MM.1S (cell line): ENCODE measurements at regions not wholly inside any gene's neighbourhood (a gene's known extent, or its start where the extent isn't known, plus 50 kb on each side); places are given as distances from the start of the nearest gene placed in this dataset.

ENCODE experiments used
- DNase-seq: peaks from one replicate; pipeline ENCODE4 v3.0.0-alpha.2; 2015
- H2AFZ ChIP-seq: fragments of 300-600 bp; sonication (generic); 2 replicates; pipeline ENCODE4 v1.6.0; 2016; ENCODE audit warnings: antibody characterized with exemption, low read length
- H3F3A ChIP-seq: fragments of 300-600 bp; sonication (generic); 2 replicates; pipeline ENCODE4 v1.6.1; 2016; ENCODE audit warnings: mild to moderate bottlenecking, antibody characterized with exemption, low read length, moderate library complexity, mixed read lengths; ENCODE audit not compliant: insufficient read depth
- H3K27ac ChIP-seq: fragments of 300-600 bp; sonication (generic); 2 replicates; pipeline ENCODE4 v1.5.1; 2016; ENCODE audit warnings: mild to moderate bottlenecking, low read length
- H3K27me3 ChIP-seq: fragments of 300-600 bp; sonication (generic); replicated peaks from 2 replicates; pipeline ENCODE4 v1.6.0; 2016; ENCODE audit warnings: low read length; ENCODE audit not compliant: insufficient read depth
- H3K36me3 ChIP-seq: fragments of 300-600 bp; sonication (generic); replicated peaks from 2 replicates; pipeline ENCODE4 v1.6.1; 2016; ENCODE audit warnings: mild to moderate bottlenecking, low read length, mixed read lengths; ENCODE audit not compliant: insufficient read depth
- H3K4me1 ChIP-seq: fragments of 300-600 bp; sonication (generic); 2 replicates; pipeline ENCODE4 v1.6.1; 2016; ENCODE audit warnings: low read length, mixed read lengths
- H3K4me2 ChIP-seq: fragments of 300-600 bp; sonication (generic); 2 replicates; pipeline ENCODE4 v1.6.0; 2016; ENCODE audit warnings: low read depth, low read length
- H3K4me3 ChIP-seq: fragments of 300-600 bp; sonication (generic); 2 replicates; pipeline ENCODE4 v1.5.1; 2016; ENCODE audit warnings: low read length, mixed read lengths
- H3K79me2 ChIP-seq: fragments of 300-600 bp; sonication (generic); 2 replicates; pipeline ENCODE4 v1.6.1; 2016; ENCODE audit warnings: mixed run types, low read length, mixed read lengths
- H3K9ac ChIP-seq: fragments of 300-600 bp; sonication (generic); 2 replicates; pipeline ENCODE4 v1.6.1; 2016; ENCODE audit warnings: low read length, mixed read lengths
- H3K9me2 ChIP-seq: fragments of 300-600 bp; sonication (generic); replicated peaks from 2 replicates; pipeline ENCODE4 v1.6.1; 2016; ENCODE audit warnings: mild to moderate bottlenecking, low read length, mixed read lengths; ENCODE audit not compliant: insufficient read depth
- H3K9me3 ChIP-seq: fragments of 300-600 bp; sonication (generic); replicated peaks from 2 replicates; pipeline ENCODE4 v1.6.1; 2016; ENCODE audit warnings: mild to moderate bottlenecking, low read length, mixed read lengths; ENCODE audit not compliant: insufficient read depth
- H4K20me1 ChIP-seq: fragments of 300-600 bp; sonication (generic); 2 replicates; pipeline ENCODE4 v1.6.1; 2016; ENCODE audit warnings: mild to moderate bottlenecking, low read length, moderate library complexity, mixed read lengths; ENCODE audit not compliant: insufficient read depth
- EZH2 ChIP-seq: fragments of 300-600 bp; sonication (generic); optimal IDR thresholded peaks from 2 replicates; pipeline ENCODE3; 2017; ENCODE audit warnings: low read depth, mild to moderate bottlenecking, antibody characterized with exemption, low read length, mixed read lengths
- EZH2phosphoT487 ChIP-seq: fragments of 300-600 bp; sonication (generic); IDR thresholded peaks from 2 replicates; pipeline ENCODE4 v1.6.1; 2018; ENCODE audit warnings: antibody characterized with exemption, low read length
- TF ChIP-seq, protein P1 (sequence below): fragments of 300-600 bp; sonication (generic); IDR thresholded peaks from 2 replicates; pipeline ENCODE4 v1.5.1; 2016; ENCODE audit warnings: antibody characterized with exemption, low read length, mixed read lengths

DNA sequence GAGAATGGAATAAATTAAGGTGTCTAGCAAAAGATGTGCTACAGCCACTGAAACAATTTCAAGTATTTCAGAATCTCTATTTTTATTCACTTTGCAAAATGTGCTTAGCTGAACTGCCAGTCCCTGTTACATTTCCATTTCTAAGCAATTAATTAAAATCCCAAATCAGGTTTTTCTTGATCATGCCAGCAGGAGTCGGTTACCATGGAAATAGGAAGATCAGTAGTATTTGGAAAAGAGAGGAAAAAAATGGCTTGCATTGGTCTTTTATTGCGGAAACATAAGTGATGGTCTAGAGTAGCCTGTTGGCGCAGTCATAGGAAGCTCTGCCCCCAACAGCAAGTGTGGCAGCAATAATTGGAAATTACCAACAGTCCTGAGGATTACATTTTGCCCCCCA is 867.1 kb downstream of the GATA3 start:
- Histone ChIP-seq H3K36me3 (no peaks in the 10 kb centered on the region), H3K4me3 (no peak overlapping the region), H3K4me2 (no peak overlapping the region), H4K20me1 (no peaks in the 10 kb centered on the region), H3K9me3 (no peaks in the 10 kb centered on the region), H3F3A (no peaks in the 10 kb centered on the region), H3K27me3 (no peaks in the 10 kb centered on the region), H3K27ac (no peak overlapping the region), H3K9ac (no peak overlapping the region), H3K79me2 (no peaks in the 10 kb centered on the region), H3K4me1 (no peaks in the 10 kb centered on the region), H3K9me2 (no peaks in the 10 kb centered on the region), H2AFZ (no peak overlapping the region)
- TF ChIP-seq EZH2phosphoT487 (no peak), EZH2 (no peak)
- TF ChIP-seq, protein P1, sequence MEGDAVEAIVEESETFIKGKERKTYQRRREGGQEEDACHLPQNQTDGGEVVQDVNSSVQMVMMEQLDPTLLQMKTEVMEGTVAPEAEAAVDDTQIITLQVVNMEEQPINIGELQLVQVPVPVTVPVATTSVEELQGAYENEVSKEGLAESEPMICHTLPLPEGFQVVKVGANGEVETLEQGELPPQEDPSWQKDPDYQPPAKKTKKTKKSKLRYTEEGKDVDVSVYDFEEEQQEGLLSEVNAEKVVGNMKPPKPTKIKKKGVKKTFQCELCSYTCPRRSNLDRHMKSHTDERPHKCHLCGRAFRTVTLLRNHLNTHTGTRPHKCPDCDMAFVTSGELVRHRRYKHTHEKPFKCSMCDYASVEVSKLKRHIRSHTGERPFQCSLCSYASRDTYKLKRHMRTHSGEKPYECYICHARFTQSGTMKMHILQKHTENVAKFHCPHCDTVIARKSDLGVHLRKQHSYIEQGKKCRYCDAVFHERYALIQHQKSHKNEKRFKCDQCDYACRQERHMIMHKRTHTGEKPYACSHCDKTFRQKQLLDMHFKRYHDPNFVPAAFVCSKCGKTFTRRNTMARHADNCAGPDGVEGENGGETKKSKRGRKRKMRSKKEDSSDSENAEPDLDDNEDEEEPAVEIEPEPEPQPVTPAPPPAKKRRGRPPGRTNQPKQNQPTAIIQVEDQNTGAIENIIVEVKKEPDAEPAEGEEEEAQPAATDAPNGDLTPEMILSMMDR, result no peak
- no peak for DNase-seq

DNA sequence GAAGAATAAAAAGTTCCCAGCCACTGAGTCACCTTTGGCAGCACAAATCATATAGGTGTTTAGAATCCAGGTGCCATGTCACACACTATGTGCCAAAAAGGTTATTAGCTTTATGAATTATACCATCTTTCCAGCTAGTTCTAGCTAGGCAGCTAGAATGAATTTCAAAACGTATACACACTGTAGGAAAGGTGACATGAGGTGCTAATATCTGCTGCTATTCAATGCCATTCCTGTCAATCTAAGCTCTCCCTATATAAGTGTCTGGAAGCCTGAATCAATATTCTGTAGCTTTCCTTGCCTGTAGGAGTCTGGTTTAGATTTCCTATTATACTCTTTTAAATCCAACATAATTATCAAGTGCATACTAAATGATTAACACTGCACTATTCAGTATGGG is 868.6 kb downstream of the GATA3 start:
- no peak for DNase-seq
- Histone ChIP-seq H3K4me2 (no peak overlapping the region), H3K9me3 (no peaks in the 10 kb centered on the region), H4K20me1 (no peaks in the 10 kb centered on the region), H3K27me3 (no peaks in the 10 kb centered on the region), H3K4me1 (no peaks in the 10 kb centered on the region), H3K79me2 (no peaks in the 10 kb centered on the region), H3F3A (no peaks in the 10 kb centered on the region), H3K9ac (no peak overlapping the region), H3K27ac (no peak overlapping the region), H3K4me3 (no peak overlapping the region), H3K36me3 (no peaks in the 10 kb centered on the region), H3K9me2 (no peaks in the 10 kb centered on the region), H2AFZ (no peak overlapping the region)
- TF ChIP-seq EZH2, result no peak

DNA sequence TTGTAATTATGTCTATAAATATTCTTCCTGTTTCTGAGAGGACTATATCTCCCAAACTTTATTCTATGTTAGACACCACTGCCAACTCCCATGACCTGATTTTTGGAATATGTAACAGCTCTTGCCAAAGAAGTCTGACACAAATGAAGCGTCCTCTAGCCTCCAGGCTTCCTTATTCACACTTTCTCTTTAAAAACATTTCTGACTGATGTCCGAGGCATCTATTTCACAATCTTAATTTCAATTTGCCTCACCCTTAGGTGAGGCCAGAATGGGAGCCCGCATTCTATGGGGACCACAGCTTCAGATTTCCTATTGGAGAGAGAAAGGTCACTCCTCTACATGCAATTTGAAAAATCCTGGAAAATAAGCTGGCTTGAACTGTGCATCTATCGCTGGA is 873.2 kb downstream of the GATA3 start:
- Histone ChIP-seq H3F3A (no peaks in the 10 kb centered on the region), H2AFZ (no peak overlapping the region), H3K79me2 (no peaks in the 10 kb centered on the region), H3K27me3 (no peaks in the 10 kb centered on the region), H3K9ac (no peak overlapping the region), H3K9me3 (no peaks in the 10 kb centered on the region), H3K4me3 (no peak overlapping the region), H3K4me1 (no peaks in the 10 kb centered on the region), H3K27ac (no peak overlapping the region), H4K20me1 (no peaks in the 10 kb centered on the region), H3K9me2 (no peaks in the 10 kb centered on the region), H3K36me3 (no peaks in the 10 kb centered on the region), H3K4me2 (no peak overlapping the region)
- no peak for DNase-seq
- TF ChIP-seq EZH2 (no peak), EZH2phosphoT487 (no peak)
- TF ChIP-seq, protein P1, result no peak

DNA sequence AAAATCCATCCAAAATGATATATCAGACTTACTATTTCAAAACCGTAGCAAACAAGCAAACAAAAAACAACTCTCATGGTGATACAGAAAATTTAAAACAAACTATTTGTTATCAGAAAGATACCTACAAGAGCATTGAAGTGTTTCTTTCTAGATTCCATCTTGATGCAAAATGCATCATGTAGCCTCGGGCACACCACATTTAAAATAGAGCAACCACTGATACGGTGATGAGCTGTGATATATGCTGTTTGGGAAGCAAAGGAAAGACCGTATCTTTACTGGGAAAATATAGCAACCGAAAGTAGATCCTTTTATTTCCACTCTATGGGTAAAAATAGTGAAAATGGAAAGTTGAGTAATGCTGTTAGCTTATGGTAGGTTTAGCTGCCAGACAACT is 892.0 kb downstream of the GATA3 start:
- H3K4me1 ChIP-seq, result no peaks in the 10 kb centered on the region
- TF ChIP-seq, protein P1, result no peak
- TF ChIP-seq EZH2phosphoT487, result no peak
- TF ChIP-seq EZH2, result no peak
- no peaks in the 10 kb centered on the region for H3K9me2 ChIP-seq
- no peaks in the 10 kb centered on the region for H3K27me3 ChIP-seq
- no peaks in the 10 kb centered on the region for H3K36me3 ChIP-seq
- no peak overlapping the region for H3K4me2 ChIP-seq
- no peaks in the 10 kb centered on the region for H3K9me3 ChIP-seq
- H4K20me1 ChIP-seq, result no peaks in the 10 kb centered on the region
- no peak overlapping the region for H3K9ac ChIP-seq
- no peak for DNase-seq
- no peak overlapping the region for H3K4me3 ChIP-seq
- no peaks in the 10 kb centered on the region for H3K79me2 ChIP-seq
- no peak overlapping the region for H2AFZ ChIP-seq
- H3F3A ChIP-seq, result no peaks in the 10 kb centered on the region
- H3K27ac ChIP-seq, result no peak overlapping the region
